Ectodermal cell (in vitro differentiated cells): ENCODE measurements at regions not wholly inside any gene's neighbourhood (a gene's known extent, or its start where the extent isn't known, plus 50 kb on each side); places are given as distances from the start of the nearest gene placed in this dataset.

Experiments used
- H3K27ac ChIP-seq: 2 replicates; pipeline ENCODE4 v1.7.0; 2013; ENCODE audit warnings: mild to moderate bottlenecking, low read depth, low read length; ENCODE audit not compliant: insufficient read depth, poor library complexity, severe bottlenecking
- H3K27me3 ChIP-seq: 2 replicates; pipeline ENCODE4 v1.7.0; 2013; ENCODE audit warnings: mild to moderate bottlenecking, low read length; ENCODE audit not compliant: insufficient read depth, control insufficient read depth, poor library complexity, severe bottlenecking
- H3K36me3 ChIP-seq: one replicate; pipeline ENCODE4 v1.7.0; 2013; ENCODE audit warnings: low read length; ENCODE audit not compliant: control insufficient read depth, insufficient read depth
- H3K4me1 ChIP-seq: one replicate; pipeline ENCODE4 v1.7.0; 2013; ENCODE audit warnings: low read length; ENCODE audit not compliant: control insufficient read depth, insufficient read depth
- H3K4me3 ChIP-seq: 2 replicates; pipeline ENCODE4 v1.7.0; 2013; ENCODE audit warnings: low read depth, low read length, control low read depth; ENCODE audit not compliant: insufficient read depth
- H3K9me3 ChIP-seq: 2 replicates; pipeline ENCODE4 v1.7.0; 2013; ENCODE audit warnings: mild to moderate bottlenecking, low read length, moderate library complexity; ENCODE audit not compliant: control insufficient read depth
- WGBS, 2 experiments: methylation state at CpG; one replicate each; pipeline ENCODE4 v1.1.7; 2013; ENCODE audit warnings: missing lambda C conversion rate in 2 of 2; 5-methylcytosine and 5-hydroxymethylcytosine counted together

DNA sequence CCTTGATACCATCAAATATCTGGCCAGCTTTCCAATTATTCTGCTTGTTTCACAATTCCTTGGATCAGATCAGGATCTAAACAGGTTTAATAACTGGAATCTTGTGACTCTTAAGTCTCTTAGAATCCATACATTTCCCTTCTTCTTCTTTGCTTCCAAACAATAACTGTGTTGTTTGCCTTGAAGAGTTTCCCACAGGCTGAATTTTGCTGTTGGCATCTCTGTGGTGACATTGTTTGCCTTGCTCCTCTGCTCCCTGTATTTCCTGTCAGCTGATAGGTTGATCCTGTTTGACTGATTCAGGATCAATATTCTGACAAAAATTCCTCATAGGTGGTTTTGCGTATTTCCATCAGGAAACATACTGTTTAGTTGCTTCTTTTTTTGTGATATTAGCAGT lies 248.4 kb upstream of the LMCD1 start:
- Histone ChIP-seq H3K4me3 (no peak overlapping the region), H3K27me3 (no peaks in the 10 kb centered on the region), H3K36me3 (no peaks in the 10 kb centered on the region), H3K4me1 (no peaks in the 10 kb centered on the region), H3K9me3 (no peaks in the 10 kb centered on the region), H3K27ac (no peak overlapping the region)
- WGBS, 2 experiments: 97 to 100% methylated on average over 1 of the region's 1 CpG

DNA sequence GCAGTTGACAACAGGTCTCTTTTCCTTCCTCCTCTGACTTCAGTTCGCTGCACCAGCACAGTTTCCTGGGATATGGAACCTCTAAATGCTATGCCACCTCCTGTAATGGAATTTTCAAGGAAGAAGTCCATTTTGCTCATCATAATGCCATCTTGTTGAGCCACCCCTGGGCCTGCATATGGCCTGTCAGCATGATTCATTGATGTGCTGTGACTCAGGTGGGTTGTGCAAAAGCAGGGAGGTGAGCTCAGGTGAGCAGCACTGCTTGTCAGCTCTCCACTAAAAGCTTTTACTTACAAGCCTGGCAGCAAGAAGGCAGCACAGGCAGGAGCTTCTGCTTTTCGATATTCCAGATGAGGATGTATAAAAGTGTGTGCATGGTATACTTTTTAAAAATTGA lies 247.1 kb upstream of the LMCD1 start:
- Histone ChIP-seq H3K4me3 (no peak overlapping the region), H3K9me3 (no peaks in the 10 kb centered on the region), H3K27ac (no peak overlapping the region), H3K36me3 (no peaks in the 10 kb centered on the region), H3K4me1 (no peaks in the 10 kb centered on the region), H3K27me3 (no peaks in the 10 kb centered on the region)
- WGBS, 2 experiments: 87 to 88% methylated on average over 2 of the region's 2 CpGs

DNA sequence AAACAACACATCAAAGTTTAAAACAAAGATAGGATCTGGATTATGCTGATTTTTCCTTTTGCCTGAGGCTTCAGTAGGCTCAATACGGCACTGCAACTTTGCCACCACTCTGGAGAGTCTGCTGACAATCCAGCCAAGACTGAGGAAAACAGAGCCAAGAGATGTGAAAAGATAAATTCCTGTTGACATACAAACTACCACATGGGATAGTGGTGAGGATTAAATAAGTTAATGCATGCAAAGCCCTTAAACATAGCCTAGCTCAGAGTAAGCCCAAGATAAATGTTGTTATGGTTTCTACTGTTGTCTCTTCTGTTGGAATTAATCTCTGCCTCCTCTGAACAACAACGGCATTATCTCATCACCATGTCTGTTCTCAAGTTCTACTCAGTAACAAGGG lies 245.9 kb upstream of the LMCD1 start:
- WGBS, 2 experiments: 97 to 100% methylated on average over 2 of the region's 2 CpGs
- H3K4me1 ChIP-seq: no peaks in the 10 kb centered on the region
- H3K27me3 ChIP-seq: no peaks in the 10 kb centered on the region
- H3K27ac ChIP-seq: no peak overlapping the region
- H3K9me3 ChIP-seq: no peaks in the 10 kb centered on the region
- no peak overlapping the region for H3K4me3 ChIP-seq
- no peaks in the 10 kb centered on the region for H3K36me3 ChIP-seq

DNA sequence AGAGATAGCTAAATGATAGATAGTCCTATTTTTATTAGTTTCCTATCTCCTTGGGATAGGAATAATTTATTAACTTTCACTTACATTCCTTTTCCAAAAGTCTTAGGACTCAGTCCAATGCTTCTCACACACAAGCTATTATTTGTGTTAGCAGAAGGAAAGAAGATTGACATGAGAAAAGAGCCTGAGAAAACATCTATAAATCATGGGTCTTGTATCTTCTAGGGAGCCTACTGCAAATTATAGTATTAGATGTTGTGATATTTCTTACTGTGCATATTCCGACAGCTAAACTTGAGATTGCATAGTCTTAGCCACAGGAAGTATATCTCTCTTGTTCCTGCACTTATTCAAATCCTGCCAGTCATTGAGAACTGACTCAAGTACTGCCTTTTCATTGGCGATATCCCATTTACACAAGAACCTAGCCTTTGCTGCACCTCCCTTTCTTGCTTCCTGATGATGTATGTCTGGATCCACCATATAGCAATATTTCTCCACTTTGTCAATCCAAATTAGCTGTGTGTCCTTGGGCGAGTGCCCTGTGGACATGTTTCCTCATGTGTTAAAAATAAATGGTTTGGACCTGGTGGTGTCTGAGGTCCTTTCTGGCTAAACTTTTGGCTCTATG lies 245.1 kb upstream of the LMCD1 start:
- Histone ChIP-seq H3K27me3 (no peaks in the 10 kb centered on the region), H3K9me3 (no peaks in the 10 kb centered on the region), H3K4me3 (no peak overlapping the region), H3K36me3 (no peaks in the 10 kb centered on the region), H3K4me1 (no peaks in the 10 kb centered on the region), H3K27ac (no peak overlapping the region)
- WGBS, 2 experiments: 92 to 98% methylated on average over 3 of the region's 3 CpGs

DNA sequence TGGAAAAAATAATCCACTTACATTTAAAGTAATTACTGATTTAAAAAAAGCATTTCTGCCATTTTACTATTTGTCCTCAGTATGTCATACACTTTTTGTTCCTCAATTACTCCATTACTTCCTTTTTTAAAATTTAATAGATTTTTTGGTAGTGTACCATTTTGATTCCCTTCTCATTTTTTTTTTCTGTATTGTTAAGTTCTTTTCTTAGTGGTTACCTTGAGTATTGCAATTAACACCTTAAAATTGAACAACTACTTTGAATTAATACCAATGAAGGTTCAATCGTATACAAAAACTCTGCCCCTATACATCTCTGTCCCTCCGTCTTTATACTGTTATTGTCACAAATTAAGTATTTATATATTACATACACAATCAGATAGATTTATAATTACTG lies 240.6 kb upstream of the LMCD1 start:
- no peak overlapping the region for H3K4me3 ChIP-seq
- H3K9me3 ChIP-seq: no peaks in the 10 kb centered on the region
- no peak overlapping the region for H3K27ac ChIP-seq
- no peaks in the 10 kb centered on the region for H3K4me1 ChIP-seq
- H3K27me3 ChIP-seq: no peaks in the 10 kb centered on the region
- H3K36me3 ChIP-seq: no peaks in the 10 kb centered on the region
- 100% methylated on average over 2 of the region's 2 CpGs; no CpG with 5 or more reads in 1 of the 2 experiments for WGBS, 2 experiments

DNA sequence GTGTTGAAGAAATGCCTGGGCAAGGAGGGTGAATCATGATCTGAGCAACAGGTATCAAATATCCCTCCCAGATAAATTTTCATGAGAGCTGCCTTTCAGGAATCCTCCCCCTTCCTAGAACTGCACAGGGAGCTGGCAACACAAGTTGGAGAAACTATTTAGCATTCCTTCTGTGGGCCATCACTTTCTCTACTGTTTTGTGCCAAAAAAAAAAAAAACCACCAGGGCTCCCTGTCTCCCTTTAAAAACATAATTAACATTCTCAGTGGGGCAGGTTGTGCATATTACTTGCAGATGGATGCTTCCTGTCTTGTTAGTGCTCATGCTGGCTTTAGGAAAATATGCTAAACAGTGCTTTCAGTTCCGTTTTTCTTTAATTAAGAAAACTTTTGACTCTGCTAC lies 234.9 kb upstream of the LMCD1 start:
- H3K27ac ChIP-seq: no peak overlapping the region
- H3K27me3 ChIP-seq: no peaks in the 10 kb centered on the region
- 65 to 66% methylated on average over 1 of the region's 1 CpG for WGBS, 2 experiments
- H3K9me3 ChIP-seq: no peaks in the 10 kb centered on the region
- no peaks in the 10 kb centered on the region for H3K4me1 ChIP-seq
- no peaks in the 10 kb centered on the region for H3K36me3 ChIP-seq
- H3K4me3 ChIP-seq: no peak overlapping the region

DNA sequence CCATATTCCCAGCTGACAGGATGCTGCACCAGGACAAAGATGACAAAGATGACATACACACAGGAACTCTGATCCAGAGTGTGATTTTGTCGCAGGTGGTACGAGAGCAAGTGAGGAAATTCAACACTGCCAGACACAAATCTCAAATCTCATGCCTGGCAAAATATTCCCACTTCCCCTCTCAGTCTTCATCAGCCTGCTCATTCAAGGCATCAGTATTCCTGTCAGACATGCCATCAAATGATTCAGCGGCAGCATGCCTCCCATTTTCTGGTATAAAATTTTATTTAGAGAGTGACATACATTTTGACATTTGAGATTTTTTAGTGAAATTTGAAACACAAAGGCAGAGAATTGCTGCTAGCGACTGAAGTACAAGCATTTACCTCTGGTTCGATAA lies 228.1 kb upstream of the LMCD1 start:
- H3K27me3 ChIP-seq: no peaks in the 10 kb centered on the region
- no peaks in the 10 kb centered on the region for H3K4me1 ChIP-seq
- H3K4me3 ChIP-seq: no peak overlapping the region
- no peak overlapping the region for H3K27ac ChIP-seq
- WGBS, 2 experiments: 96 to 98% methylated on average over 5 of the region's 5 CpGs
- H3K9me3 ChIP-seq: no peaks in the 10 kb centered on the region
- no peaks in the 10 kb centered on the region for H3K36me3 ChIP-seq

DNA sequence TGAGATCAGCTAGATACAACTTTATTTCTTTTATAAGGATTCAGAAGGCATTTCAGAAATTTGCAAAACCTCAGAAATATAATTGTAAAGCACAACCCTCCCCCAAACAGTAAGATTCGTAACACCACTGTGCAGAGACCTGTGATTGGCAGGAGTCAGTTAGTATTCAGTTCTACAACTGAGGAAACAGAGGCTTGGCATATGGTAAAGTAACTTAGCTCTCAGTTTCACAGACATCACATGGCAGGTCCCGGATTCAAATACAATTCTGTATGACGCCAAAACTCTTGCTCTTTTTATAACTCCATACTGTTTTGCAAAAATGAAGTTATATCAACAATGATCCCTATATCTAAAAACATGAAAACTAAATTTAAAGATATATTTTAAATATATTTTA lies 225.6 kb upstream of the LMCD1 start:
- Histone ChIP-seq H3K4me1 (peaks cover 12% of the 10 kb centered on the region), H3K36me3 (no peaks in the 10 kb centered on the region), H3K27ac (no peak overlapping the region), H3K9me3 (no peaks in the 10 kb centered on the region), H3K27me3 (no peaks in the 10 kb centered on the region), H3K4me3 (no peak overlapping the region)
- WGBS, 2 experiments: 89 to 97% methylated on average over 3 of the region's 3 CpGs

DNA sequence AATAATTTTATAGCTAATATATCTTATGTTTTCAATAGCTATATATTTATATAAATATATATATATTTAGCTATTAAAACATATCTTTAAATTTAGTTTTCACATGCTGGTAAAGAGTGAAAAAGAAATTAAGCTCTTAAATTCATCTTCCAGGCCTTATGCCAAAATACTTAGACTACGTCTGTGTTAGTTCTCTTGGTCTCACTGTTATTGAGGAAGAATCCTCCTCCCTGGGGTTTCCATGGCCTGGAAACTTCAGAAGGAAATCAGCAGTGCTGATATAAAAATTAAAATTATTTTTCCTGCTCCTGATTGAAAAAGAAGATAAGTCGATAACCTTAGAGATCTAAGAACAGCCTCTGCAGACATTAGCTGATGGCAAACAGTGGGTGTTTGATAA lies 225.1 kb upstream of the LMCD1 start:
- WGBS, 2 experiments: 88 to 95% methylated on average over 1 to 2 of the region's 2 CpGs
- Histone ChIP-seq H3K27ac (no peak overlapping the region), H3K9me3 (no peaks in the 10 kb centered on the region), H3K36me3 (no peaks in the 10 kb centered on the region), H3K4me1 (peaks cover 12% of the 10 kb centered on the region), H3K27me3 (no peaks in the 10 kb centered on the region), H3K4me3 (no peak overlapping the region)

DNA sequence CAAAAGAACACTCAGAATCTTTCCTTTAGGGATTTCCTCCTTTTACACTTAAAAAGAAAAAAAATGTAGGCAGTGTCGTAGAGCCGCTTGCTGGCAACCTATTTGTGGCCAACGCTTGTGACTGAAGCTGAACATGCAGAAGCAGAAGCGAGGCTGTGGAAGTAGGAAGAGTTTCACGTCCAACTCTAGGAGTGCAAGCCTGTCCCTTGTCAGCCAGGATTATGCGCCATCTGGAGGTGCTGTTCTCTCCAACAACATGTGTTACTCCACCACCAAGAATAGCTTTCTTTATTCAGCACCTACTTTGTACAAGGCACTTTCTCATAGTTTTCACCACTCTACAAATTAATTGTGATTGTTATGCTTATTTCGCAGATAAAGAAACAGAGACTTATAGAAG lies 223.2 kb upstream of the LMCD1 start:
- Histone ChIP-seq H3K9me3 (no peaks in the 10 kb centered on the region), H3K4me1 (peaks cover 12% of the 10 kb centered on the region), H3K36me3 (no peaks in the 10 kb centered on the region), H3K27ac (no peak overlapping the region), H3K27me3 (no peaks in the 10 kb centered on the region), H3K4me3 (no peak overlapping the region)
- WGBS, 2 experiments: 80 to 85% methylated on average over 6 of the region's 7 CpGs

DNA sequence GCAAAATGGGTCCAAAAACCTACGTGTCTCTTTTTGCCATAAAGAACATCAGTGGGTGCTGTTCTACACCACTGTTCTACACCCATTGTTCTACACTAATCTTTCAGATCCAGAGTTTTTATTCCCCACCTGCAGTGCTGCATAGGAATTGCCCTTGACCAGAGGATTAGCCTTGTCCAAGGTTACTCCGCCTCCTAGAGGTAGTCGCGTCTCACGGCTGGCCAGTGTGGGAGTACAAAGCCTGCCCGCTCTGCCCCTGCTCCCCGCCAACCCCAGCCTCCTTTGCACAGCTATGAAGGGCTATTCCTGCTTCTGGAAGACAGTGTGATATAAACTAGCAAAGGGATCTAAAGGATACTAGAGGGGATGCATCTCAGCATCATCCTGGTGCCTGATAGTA lies 222.1 kb upstream of the LMCD1 start:
- H3K27me3 ChIP-seq: no peaks in the 10 kb centered on the region
- no peaks in the 10 kb centered on the region for H3K36me3 ChIP-seq
- WGBS, 2 experiments: 87 to 88% methylated on average over 7 of the region's 7 CpGs
- no peak overlapping the region for H3K27ac ChIP-seq
- H3K4me3 ChIP-seq: no peak overlapping the region
- peaks cover 12% of the 10 kb centered on the region for H3K4me1 ChIP-seq
- no peaks in the 10 kb centered on the region for H3K9me3 ChIP-seq
